GM06990 (cell line): ENCODE measurements at regions not wholly inside any gene's neighbourhood (a gene's known extent, or its start where the extent isn't known, plus 50 kb on each side); places are given as distances from the start of the nearest gene placed in this dataset.

Experiments used
- DNase-seq: peaks from one replicate; pipeline ENCODE4 v3.0.0-alpha.2; 2011; ENCODE audit not compliant: insufficient read length; ENCODE audit errors: extremely low read depth
- H3K27me3 ChIP-seq: replicated peaks from 2 replicates; pipeline ENCODE4 v1.6.0; 2011; ENCODE audit warnings: low read length; ENCODE audit not compliant: control insufficient read depth, insufficient read depth
- H3K36me3 ChIP-seq: 2 replicates; pipeline ENCODE4 v1.5.1; 2011; ENCODE audit warnings: low read length; ENCODE audit not compliant: control insufficient read depth, insufficient read depth
- H3K4me3 ChIP-seq: replicated peaks from 2 replicates; pipeline ENCODE4 v1.5.1; 2011; ENCODE audit warnings: low read depth, mild to moderate bottlenecking, control low read depth, low read length
- TF ChIP-seq, protein P1 (sequence below): IDR thresholded peaks from 2 replicates; pipeline ENCODE4 v1.5.1; 2011; ENCODE audit warnings: low read length, control low read depth, mild to moderate bottlenecking, inconsistent platforms; ENCODE audit not compliant: insufficient read depth, poor library complexity, severe bottlenecking

GRCh38 chr22:23517804-23518375 is 62.2 kb downstream of the IGLL1 start:
- Histone ChIP-seq H3K36me3 (no peaks in the 10 kb centered on the region), H3K27me3 (peaks cover 1% of the 10 kb centered on the region; the same call in 1 of the 2 replicates), H3K4me3 (no peak overlapping the region)
- TF ChIP-seq, protein P1, sequence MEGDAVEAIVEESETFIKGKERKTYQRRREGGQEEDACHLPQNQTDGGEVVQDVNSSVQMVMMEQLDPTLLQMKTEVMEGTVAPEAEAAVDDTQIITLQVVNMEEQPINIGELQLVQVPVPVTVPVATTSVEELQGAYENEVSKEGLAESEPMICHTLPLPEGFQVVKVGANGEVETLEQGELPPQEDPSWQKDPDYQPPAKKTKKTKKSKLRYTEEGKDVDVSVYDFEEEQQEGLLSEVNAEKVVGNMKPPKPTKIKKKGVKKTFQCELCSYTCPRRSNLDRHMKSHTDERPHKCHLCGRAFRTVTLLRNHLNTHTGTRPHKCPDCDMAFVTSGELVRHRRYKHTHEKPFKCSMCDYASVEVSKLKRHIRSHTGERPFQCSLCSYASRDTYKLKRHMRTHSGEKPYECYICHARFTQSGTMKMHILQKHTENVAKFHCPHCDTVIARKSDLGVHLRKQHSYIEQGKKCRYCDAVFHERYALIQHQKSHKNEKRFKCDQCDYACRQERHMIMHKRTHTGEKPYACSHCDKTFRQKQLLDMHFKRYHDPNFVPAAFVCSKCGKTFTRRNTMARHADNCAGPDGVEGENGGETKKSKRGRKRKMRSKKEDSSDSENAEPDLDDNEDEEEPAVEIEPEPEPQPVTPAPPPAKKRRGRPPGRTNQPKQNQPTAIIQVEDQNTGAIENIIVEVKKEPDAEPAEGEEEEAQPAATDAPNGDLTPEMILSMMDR = no peak
- no peak for DNase-seq

DNA sequence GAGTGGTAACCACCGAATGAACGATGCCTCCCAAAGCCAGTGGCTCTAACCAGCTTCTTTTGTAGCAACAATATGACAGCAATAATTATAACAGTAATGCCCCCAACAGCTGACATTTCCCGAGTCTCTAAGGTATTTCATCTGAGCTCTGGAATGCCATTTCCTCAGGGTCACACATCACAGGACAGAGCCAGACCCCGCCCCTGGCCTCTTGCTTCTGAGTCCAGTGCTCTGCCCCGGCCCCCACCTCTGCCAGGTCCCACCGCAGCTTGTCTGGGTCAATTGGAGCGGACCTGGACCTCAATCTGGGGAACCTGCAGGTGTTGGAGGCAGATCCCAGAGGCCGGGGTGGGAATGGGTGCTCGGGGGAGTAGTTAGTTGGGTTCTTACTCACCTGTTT is 63.8 kb downstream of the IGLL1 start:
- Histone ChIP-seq H3K36me3 (no peaks in the 10 kb centered on the region), H3K4me3 (no peak overlapping the region), H3K27me3 (peaks cover 1% of the 10 kb centered on the region; the same call in 1 of the 2 replicates)
- TF ChIP-seq, protein P1 = no peak
- DNase-seq = no peak

- TF ChIP-seq, protein P1 = no peak
- H3K27me3 ChIP-seq = peaks cover 1% of the 10 kb centered on the region; the same call in 1 of the 2 replicates
- H3K4me3 ChIP-seq = no peak overlapping the region
- H3K36me3 ChIP-seq = no peaks in the 10 kb centered on the region
- no peak for DNase-seq
Observed at GRCh38 chr22:23514322-23515038, 65.6 kb downstream of the IGLL1 start.

DNA sequence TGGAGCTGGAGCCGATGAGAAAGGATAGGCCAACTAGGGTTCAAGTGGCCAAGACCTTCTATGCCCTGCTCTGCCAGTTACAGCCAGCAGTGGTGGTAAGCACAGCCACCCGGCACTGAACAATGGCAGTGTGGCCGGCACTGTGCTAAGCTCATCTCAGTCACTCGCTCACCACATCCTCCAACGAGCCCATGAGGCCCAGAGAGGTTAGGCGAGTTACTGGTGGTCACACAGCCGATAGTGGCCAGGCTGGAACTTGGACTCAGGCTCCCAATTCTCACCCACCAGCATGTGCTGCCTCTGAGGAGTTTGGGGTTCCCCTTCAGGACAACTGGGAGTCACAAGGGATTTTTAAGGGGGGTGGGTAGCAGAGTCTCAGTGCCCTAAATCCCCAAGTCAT is 66.4 kb downstream of the IGLL1 start:
- DNase-seq = no peak
- TF ChIP-seq, protein P1 = no peak
- H3K27me3 ChIP-seq = no peaks in the 10 kb centered on the region; the same call in 1 of the 2 replicates
- no peaks in the 10 kb centered on the region for H3K36me3 ChIP-seq
- no peak overlapping the region for H3K4me3 ChIP-seq

DNA sequence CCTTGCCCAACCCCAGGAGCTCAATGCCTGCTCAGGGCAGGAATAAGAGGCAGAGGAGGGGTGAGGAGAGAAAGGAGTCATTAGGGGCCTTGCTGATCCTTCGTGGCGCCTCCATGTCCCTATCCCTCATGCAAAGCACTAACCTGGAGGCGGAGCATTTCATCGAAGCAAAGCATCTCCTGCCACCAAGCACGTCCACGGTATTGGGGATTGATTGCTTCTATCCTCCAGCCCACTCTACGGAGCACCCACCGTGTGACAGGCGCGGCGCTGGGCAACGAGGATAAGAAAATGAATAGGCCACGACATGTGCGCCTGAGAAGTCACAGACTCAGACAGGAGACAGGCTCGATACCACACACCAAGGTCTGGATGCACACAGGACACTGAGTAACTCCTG is 67.0 kb downstream of the IGLL1 start:
- TF ChIP-seq, protein P1 = no peak
- no peak for DNase-seq
- Histone ChIP-seq H3K4me3 (no peak overlapping the region), H3K27me3 (no peaks in the 10 kb centered on the region; the same call in 1 of the 2 replicates), H3K36me3 (no peaks in the 10 kb centered on the region)
